HCT116 (cell line): ENCODE measurements at regions not wholly inside any gene's neighbourhood (a gene's known extent, or its start where the extent isn't known, plus 50 kb on each side); places are given as distances from the start of the nearest gene placed in this dataset.

Experiments used
- ATAC-seq: fragments of 200-7000 bp; cut with Tn5 transposase; 2 replicates; pipeline ENCODE4 v1.9.1; 2020; ENCODE audit warnings: mild to moderate bottlenecking, moderate library complexity
- BruUV-seq: library from RNA; stranded (reverse); fragments of 400-500 nt; replicated peaks from 2 replicates; lab custom pipeline; 2021; lab: Mats Ljungman, UMichigan
- CTCF ChIA-PET: fragments of 300-600 bp; sonication (Branson Sonifier 250); formaldehyde crosslinking; loops from one replicate; lab custom pipeline; 2021; ENCODE audit warnings: antibody characterized with exemption; lab: Charles Lee
- POLR2A ChIA-PET: fragments of 300-600, 350-600 bp; sonication (Branson Sonifier 250); formaldehyde crosslinking; loops from one replicate; lab custom pipeline; 2021; ENCODE audit warnings: antibody characterized with exemption; lab: Charles Lee
- RAD21 ChIA-PET, 2 experiments: fragments of 300-600 bp; sonication (Branson Sonifier 250); formaldehyde crosslinking; loops; one replicate each; lab custom pipeline; 2023; ENCODE audit warnings: low total read pairs in 2 of 2; ENCODE audit not compliant: uncharacterized antibody in 2 of 2, unreplicated experiment in 2 of 2, low non-redundant PET in 1 of 2; lab: Charles Lee
- DNase-seq: peaks from one replicate; pipeline ENCODE4 v3.0.0-alpha.2; 2010; ENCODE audit warnings: low read depth, low spot score
- H2AFZ ChIP-seq: fragments of 200-600 bp; shearing (Covaris generic), sonication (generic); 2 replicates; pipeline ENCODE4 v1.6.1; 2017; ENCODE audit warnings: low read depth, mixed run types, mixed read lengths, antibody characterized with exemption, low read length; ENCODE audit not compliant: poor library complexity, severe bottlenecking
- H3K27ac ChIP-seq: 2 replicates; pipeline ENCODE4 v1.5.1; 2012; ENCODE audit warnings: low read depth, low read length
- H3K27me3 ChIP-seq: fragments of 200-600 bp; sonication (generic); 2 replicates; pipeline ENCODE4 v1.6.1; 2016; ENCODE audit warnings: mixed run types, low read length, mixed read lengths; ENCODE audit not compliant: insufficient read depth
- H3K36me3 ChIP-seq, 2 experiments: fragments of 200-500 bp in 1 of 2; fragments of 200-600 bp in 1 of 2; sonication (Bioruptor generic) in 1 of 2; sonication (generic) in 1 of 2; 2 replicates each; pipeline versions ENCODE4 v1.5.1 to v1.6.1; 2014 to 2016; ENCODE audit warnings: low read length in 2 of 2, inconsistent platforms in 1 of 2, mixed read lengths in 1 of 2, mixed run types in 1 of 2; ENCODE audit not compliant: insufficient read depth in 2 of 2, control insufficient read depth in 1 of 2
- H3K4me1 ChIP-seq, 2 experiments: fragments of 200-600 bp in 1 of 2; sonication (generic) in 1 of 2; 2 replicates each; pipeline versions ENCODE4 v1.5.1 to v1.6.1; 2012 to 2017; ENCODE audit warnings: low read length in 2 of 2, inconsistent platforms in 1 of 2, mild to moderate bottlenecking in 1 of 2, mixed read lengths in 1 of 2, mixed run types in 1 of 2, moderate library complexity in 1 of 2; ENCODE audit not compliant: insufficient read depth in 2 of 2, control insufficient read depth in 1 of 2
- H3K4me2 ChIP-seq: fragments of 200-600 bp; sonication (generic); 2 replicates; pipeline ENCODE4 v1.6.1; 2017; ENCODE audit warnings: mixed run types, low read length, mixed read lengths
- H3K4me3 ChIP-seq, 2 experiments: fragments of 200-600 bp in 1 of 2; sonication (generic) in 1 of 2; replicated peaks in 1 of 2; 2 replicates each; pipeline ENCODE4 v1.5.1; 2011 to 2016; ENCODE audit warnings: low read length in 2 of 2, control low read depth in 1 of 2, low read depth in 1 of 2, mild to moderate bottlenecking in 1 of 2, mixed read lengths in 1 of 2, mixed run types in 1 of 2
- H3K79me2 ChIP-seq: fragments of 200-600 bp; sonication (generic); 2 replicates; pipeline ENCODE4 v1.6.1; 2017; ENCODE audit warnings: mild to moderate bottlenecking, mixed run types, low read length, moderate library complexity, mixed read lengths; ENCODE audit not compliant: insufficient read depth
- H3K9ac ChIP-seq: fragments of 200-600 bp; sonication (generic); 2 replicates; pipeline ENCODE4 v1.6.1; 2016; ENCODE audit warnings: low read length, mixed read lengths
- H3K9me2 ChIP-seq: fragments of 200-600 bp; sonication (generic), shearing (Covaris generic); 2 replicates; pipeline ENCODE4 v1.6.1; 2017; ENCODE audit warnings: mixed run types, mild to moderate bottlenecking, moderate library complexity; ENCODE audit not compliant: insufficient read depth
- H3K9me3 ChIP-seq, 2 experiments: fragments of 200-500 bp in 1 of 2; fragments of 200-600 bp in 1 of 2; sonication (Bioruptor generic) in 1 of 2; sonication (generic) in 1 of 2; 2 replicates each; pipeline ENCODE4 v1.6.1; 2014 to 2017; ENCODE audit warnings: low read length in 2 of 2, mixed read lengths in 2 of 2, inconsistent platforms in 1 of 2, low read depth in 1 of 2, mild to moderate bottlenecking in 1 of 2, mixed run types in 1 of 2, moderate library complexity in 1 of 2; ENCODE audit not compliant: control insufficient read depth in 1 of 2, insufficient read depth in 1 of 2
- H4K20me1 ChIP-seq: fragments of 200-600 bp; sonication (generic), shearing (Covaris generic); 2 replicates; pipeline ENCODE4 v1.6.1; 2017; ENCODE audit warnings: mixed run types, mild to moderate bottlenecking, moderate library complexity; ENCODE audit not compliant: insufficient read depth
- CBX3 ChIP-seq: IDR thresholded peaks from 2 replicates; pipeline ENCODE4 v1.6.1; 2012; ENCODE audit warnings: low read depth
- CTCF ChIP-seq, 3 experiments: fragments of 200-600 bp in 1 of 3; sonication (generic) in 1 of 3; IDR thresholded peaks in 2 of 3; conservative IDR thresholded peaks in 1 of 3; 2 replicates each; pipeline ENCODE4 v1.5.1; 2012 to 2017; ENCODE audit warnings: low read depth in 2 of 3, low read length in 2 of 3, antibody characterized with exemption in 1 of 3, borderline replicate concordance in 1 of 3, control low read depth in 1 of 3, mild to moderate bottlenecking in 1 of 3, mixed read lengths in 1 of 3, mixed run types in 1 of 3, moderate library complexity in 1 of 3; ENCODE audit not compliant: insufficient read depth in 1 of 3
- EGR1 ChIP-seq: IDR thresholded peaks from 2 replicates; pipeline ENCODE4 v1.6.1; 2012; ENCODE audit warnings: low read depth
- ELF1 ChIP-seq: IDR thresholded peaks from 2 replicates; pipeline ENCODE4 v1.6.1; 2012; ENCODE audit warnings: low read depth, borderline replicate concordance
- EZH2 ChIP-seq: fragments of 200-600 bp; sonication (generic); IDR thresholded peaks from 2 replicates; pipeline ENCODE4 v1.6.1; 2017; ENCODE audit warnings: antibody characterized with exemption, mixed run types
- EZH2phosphoT487 ChIP-seq: fragments of 200-600 bp; IDR thresholded peaks from 2 replicates; pipeline ENCODE4 v1.6.1; 2018; ENCODE audit warnings: antibody characterized with exemption, borderline replicate concordance
- REST ChIP-seq: IDR thresholded peaks from 2 replicates; pipeline ENCODE4 v1.6.1; 2012; ENCODE audit warnings: low read depth
- YY1 ChIP-seq: IDR thresholded peaks from 2 replicates; pipeline ENCODE4 v1.6.1; 2011; ENCODE audit warnings: low read length, low read depth, moderate library complexity, mild to moderate bottlenecking; ENCODE audit not compliant: insufficient replicate concordance; ENCODE audit errors: extremely low read depth
- ZNF274 ChIP-seq: fragments of 200-500 bp; sonication (Bioruptor generic); IDR thresholded peaks from 2 replicates; pipeline ENCODE4 v1.6.1; 2014; ENCODE audit warnings: mild to moderate bottlenecking, low read depth, low read length, inconsistent platforms
- intact Hi-C: fragments of 100-400 bp; cut with micrococcal nuclease; formaldehyde crosslinking; loops from 2 replicates; pipeline ENCODE4 v1.10.0; 2022

DNA sequence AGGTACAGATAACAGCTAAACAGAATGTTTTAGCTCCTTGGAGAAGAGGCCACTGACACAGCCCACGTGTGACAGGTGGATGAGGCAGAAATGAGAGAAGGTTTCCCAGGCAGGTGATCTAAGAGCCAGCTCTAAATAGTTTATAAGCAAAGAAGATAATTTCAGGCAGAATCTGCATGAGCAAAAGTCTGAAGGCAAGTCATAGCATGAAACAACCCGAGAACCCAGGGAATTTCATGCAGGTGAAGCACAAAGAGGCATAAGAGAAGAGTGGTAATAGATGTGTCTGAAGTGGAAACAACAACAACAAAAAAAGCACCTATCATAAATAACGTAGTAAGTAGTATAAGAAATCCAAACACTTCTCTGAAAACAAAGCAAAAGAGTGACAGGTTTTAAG, 275.8 kb upstream of the CPEB2 start:
- H3K27ac ChIP-seq, result no peak overlapping the region
- H3K4me2 ChIP-seq, result no peak overlapping the region
- H3K27me3 ChIP-seq, result no peaks in the 10 kb centered on the region
- H4K20me1 ChIP-seq, result no peaks in the 10 kb centered on the region
- no peak overlapping the region for H3K9ac ChIP-seq
- H3K79me2 ChIP-seq, result no peaks in the 10 kb centered on the region
- CTCF ChIA-PET, result no interaction called here
- no TSS peak for BruUV-seq
- peaks cover 0 to 6% of the 10 kb centered on the region in 2 experiments; a peak in 1 of 4 replicates for H3K4me1 ChIP-seq
- H3K9me2 ChIP-seq, result no peaks in the 10 kb centered on the region
- no peak overlapping the region for H3K4me3 ChIP-seq
- no peak overlapping the region for H2AFZ ChIP-seq
- intact Hi-C loops, result no loop called here
- ATAC-seq (no peak), DNase-seq (no peak)
- RAD21 ChIA-PET, result no interaction called here
- H3K9me3 ChIP-seq, result no peaks in the 10 kb centered on the region
- TF ChIP-seq EGR1 (no peak), EZH2phosphoT487 (no peak), ZNF274 (no peak), EZH2 (no peak), CBX3 (no peak), ELF1 (no peak), YY1 (no peak), REST (no peak), CTCF (IDR thresholded peaks at IDR 0.05 in 2 of 3, conservative IDR thresholded peaks at IDR 0.05 in 1 of 3; ENCODE audit: borderline replicate concordance in 1 of 3, insufficient read depth in 1 of 3, low read depth in 2 of 3, low read length in 2 of 3) (no peak)
- POLR2A ChIA-PET, result no interaction called here
- no peaks in the 10 kb centered on the region for H3K36me3 ChIP-seq
